Activated T-helper 1 cell treated with anti-CD3 and anti-CD28 coated beads, Interleukin-2, amount 50 U/mL, for 16 hours (primary cell): ENCODE measurements at regions not wholly inside any gene's neighbourhood (a gene's known extent, or its start where the extent isn't known, plus 50 kb on each side); places are given as distances from the start of the nearest gene placed in this dataset.

Source experiments
- DNase-seq, 2 donors: peaks; one replicate each; pipeline ENCODE4 v3.0.0-alpha.2; 2020; ENCODE audit warnings: low read depth in 1 of 2, low spot score in 1 of 2

- DNase-seq = no peak
Measured at GRCh38 chr2:129763966-129764365, 215.5 kb upstream of the RAB6C start.

GRCh38 chr2:129764376-129765325 is 214.8 kb upstream of the RAB6C start:
- DNase-seq = no peak

- DNase-seq = no peak
Measured at GRCh38 chr2:129765326-129765677, 214.2 kb upstream of the RAB6C start.

GRCh38 chr2:129765678-129766351 is 213.7 kb upstream of the RAB6C start:
- no peak for DNase-seq

- DNase-seq = no peak
Measured at GRCh38 chr2:129766374-129766993, 213.0 kb upstream of the RAB6C start.

- no peak for DNase-seq
Measured at GRCh38 chr2:129767346-129768035, 212.0 kb upstream of the RAB6C start.

- no peak for DNase-seq
Measured at GRCh38 chr2:129768036-129768386, 211.5 kb upstream of the RAB6C start.

- DNase-seq = no peak
Measured at GRCh38 chr2:129768485-129769184, 210.8 kb upstream of the RAB6C start.

- no peak for DNase-seq
Measured at GRCh38 chr2:129769185-129769991, 210.1 kb upstream of the RAB6C start.

- no peak for DNase-seq
Measured at GRCh38 chr2:129771418-129772189, 207.9 kb upstream of the RAB6C start.

- DNase-seq = no peak
Measured at GRCh38 chr2:129772190-129772579, 207.3 kb upstream of the RAB6C start.

- DNase-seq = no peak
Measured at GRCh38 chr2:129775952-129776653, 203.4 kb upstream of the RAB6C start.

- no peak for DNase-seq
Measured at GRCh38 chr2:129777146-129777545, 202.3 kb upstream of the RAB6C start.

GRCh38 chr2:129777762-129778583 is 201.5 kb upstream of the RAB6C start:
- no peak for DNase-seq

- DNase-seq = no peak
Measured at GRCh38 chr2:129778584-129778877, 200.9 kb upstream of the RAB6C start.

GRCh38 chr2:129779783-129780182 is 199.7 kb upstream of the RAB6C start:
- DNase-seq = no peak

GRCh38 chr2:129780316-129781270 is 198.9 kb upstream of the RAB6C start:
- no peak for DNase-seq
